ENCODE measurements at regions not wholly inside any gene's neighbourhood (a gene's known extent, or its start where the extent isn't known, plus 50 kb on each side); places are given as distances from the start of the nearest gene placed in this dataset.

- TF ChIP-seq CTCF (IDR thresholded peaks at IDR 0.05; ENCODE audit: low read depth, low read length, missing control alignments), result no peak
- in situ Hi-C loops (cut with HindIII; ENCODE audit: low sequenced_read_pairs), result no loop called here
- no peak overlapping the region for H3K4me3 ChIP-seq (ENCODE audit: low read depth, low read length)
- DNase-seq (ENCODE audit: low read depth), result no peak
These were observed 146.4 kb upstream of the LIPC start for GRCh38 chr15:58285212-58285920.

GRCh38 chr15:58285921-58286278 is 145.9 kb upstream of the LIPC start:
- H3K4me3 ChIP-seq (ENCODE audit: low read depth, low read length), result no peak overlapping the region
- no peak for TF ChIP-seq CTCF (IDR thresholded peaks at IDR 0.05; ENCODE audit: low read depth, low read length, missing control alignments)
- in situ Hi-C loops (cut with HindIII; ENCODE audit: low sequenced_read_pairs), result no loop called here
- no peak for DNase-seq (ENCODE audit: low read depth)

GRCh38 chr15:58286523-58286922 is 145.3 kb upstream of the LIPC start:
- no peak for DNase-seq (ENCODE audit: low read depth)
- no peak overlapping the region for H3K4me3 ChIP-seq (ENCODE audit: low read depth, low read length)
- no peak for TF ChIP-seq CTCF (IDR thresholded peaks at IDR 0.05; ENCODE audit: low read depth, low read length, missing control alignments)
- in situ Hi-C loops (cut with HindIII; ENCODE audit: low sequenced_read_pairs), result no loop called here

- DNase-seq (ENCODE audit: low read depth), result no peak
- in situ Hi-C loops (cut with HindIII; ENCODE audit: low sequenced_read_pairs), result no loop called here
- no peak for TF ChIP-seq CTCF (IDR thresholded peaks at IDR 0.05; ENCODE audit: low read depth, low read length, missing control alignments)
- H3K4me3 ChIP-seq (ENCODE audit: low read depth, low read length), result no peak overlapping the region
These were observed 143.9 kb upstream of the LIPC start for GRCh38 chr15:58287891-58288290.

- DNase-seq (ENCODE audit: low read depth), result no peak
- in situ Hi-C loops (cut with HindIII; ENCODE audit: low sequenced_read_pairs), result no loop called here
- TF ChIP-seq CTCF (IDR thresholded peaks at IDR 0.05; ENCODE audit: low read depth, low read length, missing control alignments), result no peak
- H3K4me3 ChIP-seq (ENCODE audit: low read depth, low read length), result no peak overlapping the region
These were observed 143.2 kb upstream of the LIPC start for GRCh38 chr15:58288592-58288991.

- no peak for DNase-seq (ENCODE audit: low read depth)
- no peak overlapping the region for H3K4me3 ChIP-seq (ENCODE audit: low read depth, low read length)
- no peak for TF ChIP-seq CTCF (IDR thresholded peaks at IDR 0.05; ENCODE audit: low read depth, low read length, missing control alignments)
- in situ Hi-C loops (cut with HindIII; ENCODE audit: low sequenced_read_pairs), result no loop called here
These were observed 139.9 kb upstream of the LIPC start for GRCh38 chr15:58291848-58292247.
